ENCODE measurements at regions not wholly inside any gene's neighbourhood (a gene's known extent, or its start where the extent isn't known, plus 50 kb on each side); places are given as distances from the start of the nearest gene placed in this dataset.

GRCh38 chr4:89586318-89586717 is 250.6 kb downstream of the SNCA start:
- ChIA-PET POLR2A (no interaction called here), CTCF (ENCODE audit: low intra/inter-chr PET ratio) (no interaction called here)
- BruUV-seq (replicated peaks), result no TSS peak
- intact Hi-C loops (cut with micrococcal nuclease), result no loop called here
- DNase-seq (ENCODE audit: extremely low read depth in 1 of 4, low spot score in 3 of 4), result no peak
- WGBS (ENCODE audit: insufficient coverage, low coverage, missing lambda C conversion rate), result 2% methylated on average over 3 of the region's 3 CpGs
- no peaks in the 10 kb centered on the region for H3K27me3 ChIP-seq (ENCODE audit: control insufficient read depth in 2 of 2, insufficient read depth in 2 of 2, low read length in 2 of 2)
- TF ChIP-seq ZNF354B (CRISPR knock-in tag; IDR thresholded peaks at IDR 0.05), result no peak
- no peak for TF ChIP-seq CREM (IDR thresholded peaks at IDR 0.05; ENCODE audit: low read depth)
- no peak for TF ChIP-seq CHD4 (IDR thresholded peaks at IDR 0.05; ENCODE audit: insufficient read depth, insufficient replicate concordance, low read depth, low read length, poor library complexity, severe bottlenecking)
- no peak for TF ChIP-seq HMG20B (CRISPR knock-in tag; IDR thresholded peaks at IDR 0.05)
- no peak for TF ChIP-seq ZBTB5 (IDR thresholded peaks at IDR 0.05)
- H3K36me3 ChIP-seq (ENCODE audit: control insufficient read depth, insufficient read depth, low read length), result no peaks in the 10 kb centered on the region
- FAIRE-seq, result no peak
- H3K27ac ChIP-seq (ENCODE audit: extremely low read depth, low read depth, low read length), result no peak overlapping the region
- H3K9ac ChIP-seq (ENCODE audit: insufficient read depth in 1 of 2, low read depth in 2 of 2, low read length in 2 of 2), result no peak overlapping the region
- H3K4me2 ChIP-seq (ENCODE audit: insufficient read depth, low read length), result no peak overlapping the region
- H3K9me1 ChIP-seq (ENCODE audit: control insufficient read depth, insufficient read depth, low read length), result no peaks in the 10 kb centered on the region
- no peak overlapping the region for H3K4me3 ChIP-seq
- no peaks in the 10 kb centered on the region for H3K79me2 ChIP-seq (ENCODE audit: control insufficient read depth, insufficient read depth, low read length)
- H3K9me3 ChIP-seq (replicated peaks; ENCODE audit: control insufficient read depth, insufficient read depth, low read depth, low read length), result no peaks in the 10 kb centered on the region
- no peaks in the 10 kb centered on the region for H3K4me1 ChIP-seq (replicated peaks in 1 of 2; ENCODE audit: control insufficient read depth in 2 of 2, insufficient read depth in 2 of 2, low read length in 2 of 2)
- no peaks in the 10 kb centered on the region for H4K20me1 ChIP-seq (replicated peaks; ENCODE audit: control insufficient read depth, insufficient read depth, low read length)
- ATAC-seq, result no peak
- in situ Hi-C loops (cut with MboI), result no loop called here
- H2AFZ ChIP-seq (ENCODE audit: low read depth, low read length), result no peak overlapping the region
